ENCODE measurements at regions not wholly inside any gene's neighbourhood (a gene's known extent, or its start where the extent isn't known, plus 50 kb on each side); places are given as distances from the start of the nearest gene placed in this dataset.

- DNase-seq (ENCODE audit: low read depth, low spot score) = no peak
- Histone ChIP-seq H3K36me3 (ENCODE audit: insufficient read depth, low read length) (no peaks in the 10 kb centered on the region), H3K9me3 (ENCODE audit: low read depth, low read length) (no peaks in the 10 kb centered on the region), H3K27ac (no peak overlapping the region), H3K4me3 (no peak overlapping the region), H3K9ac (ENCODE audit: insufficient read length) (no peak overlapping the region)
- no peak for TF ChIP-seq EZH2 (IDR thresholded peaks at IDR 0.05)
- TF ChIP-seq POLR2AphosphoS5 (IDR thresholded peaks at IDR 0.05; ENCODE audit: borderline replicate concordance, low read depth, low read length) = no peak
- no peak for TF ChIP-seq FOXP2 (optimal IDR thresholded peaks at IDR 0.05; ENCODE audit: control extremely low read depth, extremely low read length, insufficient read depth)
Measured at GRCh38 chr2:22189893-22190480, 1066.2 kb downstream of the TDRD15 start.

DNA sequence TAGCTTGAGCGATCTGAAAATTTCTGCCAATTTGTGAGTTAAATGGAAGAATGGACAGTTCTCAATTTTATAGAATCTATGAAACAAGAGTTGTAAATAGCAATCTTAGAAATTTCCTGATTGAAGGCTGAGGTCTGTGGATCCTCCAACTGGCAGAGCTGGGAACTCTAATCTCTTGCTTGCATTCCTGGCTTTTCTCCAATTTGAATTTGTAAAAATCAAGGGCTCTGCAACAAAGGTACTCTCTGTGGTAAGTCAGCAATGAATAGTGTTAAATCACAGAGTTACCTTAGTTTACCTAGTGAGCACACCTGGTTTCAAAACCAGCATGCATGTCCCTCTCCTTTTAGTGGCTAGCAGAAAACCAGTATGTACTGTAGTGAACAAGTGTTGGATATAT lies 1070.5 kb downstream of the TDRD15 start:
- H3K27ac ChIP-seq = no peak overlapping the region
- H3K36me3 ChIP-seq (ENCODE audit: insufficient read depth, low read length) = no peaks in the 10 kb centered on the region
- DNase-seq (ENCODE audit: low read depth, low spot score) = no peak
- no peak overlapping the region for H3K9ac ChIP-seq (ENCODE audit: insufficient read length)
- no peak overlapping the region for H3K4me3 ChIP-seq
- no peak for TF ChIP-seq POLR2AphosphoS5 (IDR thresholded peaks at IDR 0.05; ENCODE audit: borderline replicate concordance, low read depth, low read length)
- H3K9me3 ChIP-seq (ENCODE audit: low read depth, low read length) = no peaks in the 10 kb centered on the region

DNA sequence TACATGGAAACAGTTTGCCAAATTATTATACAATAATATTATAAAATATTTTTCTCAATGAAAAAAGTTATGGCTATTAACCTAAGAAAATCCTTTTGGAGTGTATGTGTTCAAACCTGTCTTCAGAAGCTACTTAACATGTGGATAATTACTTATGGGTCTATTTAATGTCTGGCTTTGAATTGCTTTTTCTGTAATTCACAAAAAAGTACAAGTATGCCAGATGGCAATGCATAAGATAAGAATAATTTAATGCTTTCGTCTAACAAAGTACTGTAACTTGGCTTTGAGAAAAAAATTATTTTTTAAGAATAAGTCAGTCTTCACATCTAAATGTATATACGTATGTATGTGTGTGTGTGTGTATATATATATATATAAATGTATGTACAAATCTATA lies 1073.0 kb downstream of the TDRD15 start:
- H3K4me3 ChIP-seq = no peak overlapping the region
- H3K9me3 ChIP-seq (ENCODE audit: low read depth, low read length) = no peaks in the 10 kb centered on the region
- H3K36me3 ChIP-seq (ENCODE audit: insufficient read depth, low read length) = no peaks in the 10 kb centered on the region
- no peak overlapping the region for H3K9ac ChIP-seq (ENCODE audit: insufficient read length)
- no peak for DNase-seq (ENCODE audit: low read depth, low spot score)
- TF ChIP-seq EZH2 (IDR thresholded peaks at IDR 0.05) (no peak), POLR2AphosphoS5 (IDR thresholded peaks at IDR 0.05; ENCODE audit: borderline replicate concordance, low read depth, low read length) (no peak), FOXP2 (optimal IDR thresholded peaks at IDR 0.05; ENCODE audit: control extremely low read depth, extremely low read length, insufficient read depth) (no peak)
- H3K27ac ChIP-seq = no peak overlapping the region

DNA sequence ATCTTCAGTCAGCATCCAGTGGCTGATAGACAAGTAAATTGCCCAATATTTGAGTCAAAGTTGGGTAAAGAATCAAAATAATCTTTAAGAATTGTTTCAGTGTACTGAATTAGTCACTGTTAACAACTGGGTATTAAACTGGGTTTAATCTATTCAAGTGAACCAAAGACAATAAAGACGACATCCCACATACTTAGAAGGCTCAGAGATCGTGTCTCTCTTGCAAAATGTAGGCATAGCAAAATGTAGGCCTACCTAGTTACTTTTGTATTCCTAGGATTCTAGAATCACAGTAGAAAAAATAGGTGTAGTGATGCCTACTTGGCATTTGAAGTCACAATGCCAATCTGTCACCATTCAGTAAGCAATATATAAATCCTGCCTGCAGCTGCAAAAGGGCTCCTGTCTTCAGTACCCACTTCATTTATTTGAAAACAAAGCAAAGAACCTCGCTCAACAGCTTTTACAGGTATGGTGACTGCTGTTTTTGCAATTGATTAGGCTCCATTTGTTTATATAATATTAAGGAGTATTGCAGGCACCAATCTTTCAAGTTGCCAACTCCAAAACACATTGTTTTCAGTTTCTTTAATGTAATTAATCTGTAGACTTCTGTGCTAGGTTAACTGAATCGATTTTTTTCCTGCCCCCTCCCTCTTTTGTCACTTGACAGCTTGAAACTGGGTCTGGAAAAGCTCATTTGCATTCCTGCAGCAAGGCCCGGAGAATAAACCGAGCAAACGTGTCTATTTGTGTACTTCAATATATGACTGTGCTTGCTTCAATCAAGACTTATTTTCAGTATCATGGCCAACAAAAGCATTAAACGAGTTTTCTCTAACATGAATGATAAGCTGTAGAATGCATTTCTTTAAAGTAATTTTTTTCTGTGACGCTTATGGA lies 1074.9 kb downstream of the TDRD15 start:
- H3K9me3 ChIP-seq (ENCODE audit: low read depth, low read length) = no peaks in the 10 kb centered on the region
- no peaks in the 10 kb centered on the region for H3K36me3 ChIP-seq (ENCODE audit: insufficient read depth, low read length)
- no peak overlapping the region for H3K9ac ChIP-seq (ENCODE audit: insufficient read length)
- TF ChIP-seq EZH2 (IDR thresholded peaks at IDR 0.05) = no peak
- TF ChIP-seq POLR2AphosphoS5 (IDR thresholded peaks at IDR 0.05; ENCODE audit: borderline replicate concordance, low read depth, low read length) = no peak
- no peak for TF ChIP-seq FOXP2 (optimal IDR thresholded peaks at IDR 0.05; ENCODE audit: control extremely low read depth, extremely low read length, insufficient read depth)
- H3K4me3 ChIP-seq = no peak overlapping the region
- no peak for DNase-seq (ENCODE audit: low read depth, low spot score)
- H3K27ac ChIP-seq = no peak overlapping the region

GRCh38 chr2:22199994-22200393 lies 1076.2 kb downstream of the TDRD15 start:
- Histone ChIP-seq H3K9me3 (ENCODE audit: low read depth, low read length) (no peaks in the 10 kb centered on the region), H3K36me3 (ENCODE audit: insufficient read depth, low read length) (no peaks in the 10 kb centered on the region), H3K27ac (no peak overlapping the region), H3K4me3 (no peak overlapping the region), H3K9ac (ENCODE audit: insufficient read length) (no peak overlapping the region)
- DNase-seq (ENCODE audit: low read depth, low spot score) = no peak
- no peak for TF ChIP-seq POLR2AphosphoS5 (IDR thresholded peaks at IDR 0.05; ENCODE audit: borderline replicate concordance, low read depth, low read length)
- TF ChIP-seq EZH2 (IDR thresholded peaks at IDR 0.05) = no peak
- no peak for TF ChIP-seq FOXP2 (optimal IDR thresholded peaks at IDR 0.05; ENCODE audit: control extremely low read depth, extremely low read length, insufficient read depth)

- no peaks in the 10 kb centered on the region for H3K36me3 ChIP-seq (ENCODE audit: insufficient read depth, low read length)
- no peak overlapping the region for H3K27ac ChIP-seq
- DNase-seq (ENCODE audit: low read depth, low spot score) = no peak
- no peak overlapping the region for H3K9ac ChIP-seq (ENCODE audit: insufficient read length)
- H3K4me3 ChIP-seq = no peak overlapping the region
- H3K9me3 ChIP-seq (ENCODE audit: low read depth, low read length) = no peaks in the 10 kb centered on the region
- TF ChIP-seq FOXP2 (optimal IDR thresholded peaks at IDR 0.05; ENCODE audit: control extremely low read depth, extremely low read length, insufficient read depth) (no peak), EZH2 (IDR thresholded peaks at IDR 0.05) (no peak), POLR2AphosphoS5 (IDR thresholded peaks at IDR 0.05; ENCODE audit: borderline replicate concordance, low read depth, low read length) (no peak)
Measured at GRCh38 chr2:22209545-22209944, 1085.8 kb downstream of the TDRD15 start.

DNA sequence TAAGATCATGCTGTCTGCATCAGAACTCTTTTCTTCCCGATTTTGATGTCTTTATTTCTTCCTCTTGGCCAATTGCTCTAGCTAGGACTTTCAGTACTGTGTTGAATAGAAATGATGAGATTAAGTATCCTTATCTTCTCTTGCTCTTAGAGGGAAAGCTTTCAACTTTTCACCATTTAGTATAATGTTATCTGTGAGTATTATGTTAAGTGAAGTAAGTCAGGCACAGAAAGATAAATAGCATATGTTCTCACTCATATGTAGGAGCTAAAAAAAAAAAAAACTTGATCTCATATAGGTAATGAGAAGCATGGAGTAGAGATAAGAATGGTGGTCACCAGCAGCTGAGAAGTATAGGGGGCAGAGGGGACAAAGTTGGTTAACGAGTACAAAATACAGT lies 1089.5 kb downstream of the TDRD15 start:
- Histone ChIP-seq H3K4me3 (no peak overlapping the region), H3K9ac (ENCODE audit: insufficient read length) (no peak overlapping the region), H3K27ac (no peak overlapping the region), H3K9me3 (ENCODE audit: low read depth, low read length) (no peaks in the 10 kb centered on the region), H3K36me3 (ENCODE audit: insufficient read depth, low read length) (no peaks in the 10 kb centered on the region)
- TF ChIP-seq POLR2AphosphoS5 (IDR thresholded peaks at IDR 0.05; ENCODE audit: borderline replicate concordance, low read depth, low read length) (no peak), EZH2 (IDR thresholded peaks at IDR 0.05) (no peak), FOXP2 (optimal IDR thresholded peaks at IDR 0.05; ENCODE audit: control extremely low read depth, extremely low read length, insufficient read depth) (no peak)
- DNase-seq (ENCODE audit: low read depth, low spot score) = no peak

- no peak overlapping the region for H3K27ac ChIP-seq
- H3K4me3 ChIP-seq = no peak overlapping the region
- no peak overlapping the region for H3K9ac ChIP-seq (ENCODE audit: insufficient read length)
- no peak for TF ChIP-seq EZH2 (IDR thresholded peaks at IDR 0.05)
- TF ChIP-seq POLR2AphosphoS5 (IDR thresholded peaks at IDR 0.05; ENCODE audit: borderline replicate concordance, low read depth, low read length) = no peak
- TF ChIP-seq FOXP2 (optimal IDR thresholded peaks at IDR 0.05; ENCODE audit: control extremely low read depth, extremely low read length, insufficient read depth) = no peak
- H3K36me3 ChIP-seq (ENCODE audit: insufficient read depth, low read length) = no peaks in the 10 kb centered on the region
- DNase-seq (ENCODE audit: low read depth, low spot score) = no peak
- H3K9me3 ChIP-seq (ENCODE audit: low read depth, low read length) = no peaks in the 10 kb centered on the region
Measured at GRCh38 chr2:22215517-22215916, 1091.7 kb downstream of the TDRD15 start.

Data from SK-N-MC (cell line).